Body of pancreas (tissue), 4 donors: ENCODE measurements at regions not wholly inside any gene's neighbourhood (a gene's known extent, or its start where the extent isn't known, plus 50 kb on each side); places are given as distances from the start of the nearest gene placed in this dataset.

Source experiments
- CTCF ChIP-seq, 7 experiments: fragments of 450-650 bp in 4 of 7; fragments of 200-600 bp in 3 of 7; sonication (generic) in 3 of 7; IDR thresholded peaks; one replicate each; pipeline ENCODE4 v1.5.1; 2016 to 2019; ENCODE audit warnings: antibody characterized with exemption in 7 of 7
- POLR2A ChIP-seq, 3 donors: fragments of 450-650 bp; IDR thresholded peaks; one replicate each; pipeline ENCODE4 v1.6.1; 2016; ENCODE audit warnings: antibody characterized with exemption in 3 of 3, mild to moderate bottlenecking in 2 of 3

GRCh38 chrX:85516131-85516530 is 136.7 kb upstream of the POF1B start:
- no peak for TF ChIP-seq POLR2A (IDR thresholded peaks at IDR 0.05)
- TF ChIP-seq CTCF (IDR thresholded peaks at IDR 0.05), result no peak
